Lung (tissue), 11 donors: ENCODE measurements at regions not wholly inside any gene's neighbourhood (a gene's known extent, or its start where the extent isn't known, plus 50 kb on each side); places are given as distances from the start of the nearest gene placed in this dataset.
A peak's percentile ranks its signal among the peaks of the same experiment; 100 is the strongest.

ENCODE experiments used
- ATAC-seq: fragments of 200-7000 bp; cut with Tn5 transposase; one replicate; pipeline ENCODE4 v1.9.1; 2020; ENCODE audit warnings: moderate number of reproducible peaks; ENCODE audit not compliant: insufficient read depth, low FRiP score
- DNase-seq, 3 donors: peaks; one replicate each; pipeline ENCODE4 v3.0.0-alpha.2; 2013 to 2017
- H3K27ac ChIP-seq, 2 donors: one replicate each; pipeline ENCODE4 v1.5.1; 2013; ENCODE audit warnings: mild to moderate bottlenecking in 2 of 2, moderate library complexity in 2 of 2, control low read depth in 1 of 2, inconsistent platforms in 1 of 2, low read depth in 1 of 2, low read length in 1 of 2
- H3K27me3 ChIP-seq, 3 donors: one replicate each; pipeline ENCODE4 v1.5.1; 2013; ENCODE audit warnings: low read length in 2 of 3; ENCODE audit not compliant: control insufficient read depth in 3 of 3, insufficient read depth in 3 of 3
- H3K36me3 ChIP-seq, 4 donors: one replicate each; pipeline ENCODE4 v1.5.1; 2013; ENCODE audit warnings: low read length in 4 of 4, mild to moderate bottlenecking in 1 of 4, moderate library complexity in 1 of 4; ENCODE audit not compliant: control insufficient read depth in 4 of 4, insufficient read depth in 4 of 4
- H3K4me1 ChIP-seq, 5 donors: one replicate each; pipeline ENCODE4 v1.5.1; 2013; ENCODE audit warnings: low read length in 5 of 5, mild to moderate bottlenecking in 2 of 5, moderate library complexity in 1 of 5; ENCODE audit not compliant: control insufficient read depth in 5 of 5, insufficient read depth in 5 of 5
- H3K4me3 ChIP-seq: one replicate; pipeline ENCODE4 v1.5.1; 2013; ENCODE audit warnings: mild to moderate bottlenecking, control low read depth, moderate library complexity
- H3K9ac ChIP-seq, 2 donors: one replicate each; pipeline ENCODE4 v1.5.1; 2013; ENCODE audit warnings: low read length in 2 of 2, control low read depth in 1 of 2; ENCODE audit not compliant: insufficient read depth in 1 of 2
- H3K9me3 ChIP-seq, 4 donors: one replicate each; pipeline ENCODE4 v1.5.1; 2013; ENCODE audit warnings: low read length in 3 of 4, mild to moderate bottlenecking in 1 of 4, moderate library complexity in 1 of 4; ENCODE audit not compliant: control insufficient read depth in 4 of 4, insufficient read depth in 3 of 4
- CTCF ChIP-seq: IDR thresholded peaks from 2 replicates; pipeline ENCODE4 v1.5.1; 2012; ENCODE audit warnings: mild to moderate bottlenecking; ENCODE audit errors: control extremely low read depth, extremely low read depth
- WGBS, 2 donors: extraction: QIAGEN DNeasy Blood & Tissue Kit; methylation state at CpG; one replicate each; pipeline ENCODE4 v1.1.7; 2013; 5-methylcytosine and 5-hydroxymethylcytosine counted together
- donor health status: control.
- donor health status: control.
- donor health status: Bipolar disorder and iron deficiency.
- donor health status: healthy.
- donor health status: DM: yes; HTN: yes; CAD: no.

GRCh38 chr5:62144401-62145022 lies 161.5 kb upstream of the KIF2A start:
- Histone ChIP-seq H3K27me3 (no peaks in the 10 kb centered on the region), H3K36me3 (no peaks in the 10 kb centered on the region), H3K9me3 (no peaks in the 10 kb centered on the region), H3K4me1 (peaks cover 0 to 8% (median 0%) of the 10 kb centered on the region in 5 donors), H3K9ac (no peak overlapping the region), H3K4me3 (peak overlapping the region; percentile 5), H3K27ac (no peak overlapping the region)
- no peak for ATAC-seq
- 57 to 64% methylated on average over 5 of the region's 5 CpGs for WGBS, 2 donors
- no peak for TF ChIP-seq CTCF
- peak in 1 of 3 donors; percentile 32 for DNase-seq

GRCh38 chr5:62149879-62150278 lies 156.1 kb upstream of the KIF2A start:
- WGBS, 2 donors, result 62 to 65% methylated on average over 4 of the region's 4 CpGs
- Histone ChIP-seq H3K27ac (no peak overlapping the region), H3K9me3 (peaks cover 0 to 3% (median 0%) of the 10 kb centered on the region in 4 donors), H3K36me3 (no peaks in the 10 kb centered on the region), H3K4me3 (no peak overlapping the region), H3K27me3 (no peaks in the 10 kb centered on the region), H3K4me1 (no peaks in the 10 kb centered on the region), H3K9ac (no peak overlapping the region)
- ATAC-seq (no peak), DNase-seq (no peak)
- TF ChIP-seq CTCF, result no peak

- Histone ChIP-seq H3K4me3 (no peak overlapping the region), H3K36me3 (no peaks in the 10 kb centered on the region), H3K27ac (no peak overlapping the region), H3K4me1 (no peaks in the 10 kb centered on the region), H3K9me3 (peaks cover 0 to 10% (median 2%) of the 10 kb centered on the region in 4 donors), H3K27me3 (no peaks in the 10 kb centered on the region), H3K9ac (no peak overlapping the region)
- DNase-seq, result no peak
- ATAC-seq, result no peak
- 67 to 76% methylated on average over 4 of the region's 4 CpGs for WGBS, 2 donors
- TF ChIP-seq CTCF, result no peak
Observed at GRCh38 chr5:62152394-62153087, 153.5 kb upstream of the KIF2A start.
